Panc1 (cell line): ENCODE measurements at regions not wholly inside any gene's neighbourhood (a gene's known extent, or its start where the extent isn't known, plus 50 kb on each side); places are given as distances from the start of the nearest gene placed in this dataset.

Experiments
- ATAC-seq: fragments of 200-7000 bp; cut with Tn5 transposase; 2 replicates; pipeline ENCODE4 v1.9.1; 2020; ENCODE audit warnings: mild to moderate bottlenecking, moderate library complexity
- BruUV-seq: library from RNA; stranded (reverse); fragments of 400-500 nt; replicated peaks from 2 replicates; lab custom pipeline; 2021; lab: Mats Ljungman, UMichigan
- CTCF ChIA-PET: fragments of 300-600 bp; sonication (Branson Sonifier 250); formaldehyde crosslinking; loops from one replicate; lab custom pipeline; 2022; ENCODE audit warnings: antibody characterized with exemption; lab: Charles Lee
- POLR2A ChIA-PET: fragments of 300-600 bp; sonication (Branson Sonifier 250); formaldehyde crosslinking; loops from one replicate; lab custom pipeline; 2022; ENCODE audit warnings: antibody characterized with exemption; lab: Charles Lee
- DNase-seq: peaks from one replicate; pipeline ENCODE4 v3.0.0-alpha.2; 2010; ENCODE audit warnings: low read depth, low spot score
- H3K27ac ChIP-seq: 2 replicates; pipeline ENCODE4 v1.5.1; 2011; ENCODE audit warnings: mild to moderate bottlenecking, low read length, inconsistent platforms
- H3K27me3 ChIP-seq: fragments of 200-500 bp; sonication (Bioruptor generic); 2 replicates; pipeline ENCODE4 v1.6.0; 2014; ENCODE audit warnings: low read length, inconsistent platforms; ENCODE audit not compliant: control insufficient read depth, insufficient read depth
- H3K36me3 ChIP-seq: fragments of 200-500 bp; sonication (Bioruptor generic); 2 replicates; pipeline ENCODE4 v1.5.1; 2014; ENCODE audit warnings: inconsistent platforms, mild to moderate bottlenecking, low read length, moderate library complexity; ENCODE audit not compliant: control insufficient read depth, insufficient read depth
- H3K4me1 ChIP-seq: 2 replicates; pipeline ENCODE4 v1.5.1; 2011; ENCODE audit warnings: inconsistent platforms, mild to moderate bottlenecking, low read length, moderate library complexity; ENCODE audit not compliant: control insufficient read depth, insufficient read depth
- H3K4me3 ChIP-seq, 2 experiments: 2 replicates each; pipeline ENCODE4 v1.5.1; 2011 to 2012; ENCODE audit warnings: low read depth in 2 of 2, low read length in 2 of 2, mild to moderate bottlenecking in 2 of 2, inconsistent platforms in 1 of 2, moderate library complexity in 1 of 2
- H3K9me3 ChIP-seq: fragments of 200-500 bp; sonication (Bioruptor generic); 2 replicates; pipeline ENCODE4 v1.5.1; 2014; ENCODE audit warnings: low read depth, mild to moderate bottlenecking, inconsistent platforms, low read length, moderate library complexity; ENCODE audit not compliant: control insufficient read depth, insufficient read depth
- CTCF ChIP-seq: fragments of 450-650 bp; IDR thresholded peaks from 2 replicates; pipeline ENCODE4 v1.5.1; 2017; ENCODE audit warnings: mild to moderate bottlenecking
- POLR2AphosphoS5 ChIP-seq: IDR thresholded peaks from 2 replicates; pipeline ENCODE4 v1.6.1; 2012; ENCODE audit warnings: mild to moderate bottlenecking, low read depth, low read length, moderate library complexity
- REST ChIP-seq, 2 experiments: IDR thresholded peaks; 2 replicates each; pipeline ENCODE4 v1.6.1; 2011 to 2012; ENCODE audit warnings: low read depth in 2 of 2, control low read depth in 1 of 2, low read length in 1 of 2, mild to moderate bottlenecking in 1 of 2, moderate library complexity in 1 of 2; ENCODE audit not compliant: insufficient read depth in 1 of 2
- SIN3A ChIP-seq: IDR thresholded peaks from 2 replicates; pipeline ENCODE4 v1.6.1; 2012; ENCODE audit warnings: low read depth, mild to moderate bottlenecking, low read length, moderate library complexity, borderline replicate concordance; ENCODE audit not compliant: insufficient read depth
- TCF7L2 ChIP-seq: IDR thresholded peaks from 2 replicates; pipeline ENCODE4 v1.6.1; 2011; ENCODE audit warnings: mild to moderate bottlenecking, low read depth, low read length, inconsistent platforms
- in situ Hi-C: cut with HindIII; loops from 2 replicates; pipeline ENCODE4 v1.10.0; 2016; ENCODE audit warnings: low sequenced_read_pairs, low pct_unique_long_range_greater_than_20kb
- intact Hi-C: fragments of 100-400 bp; cut with micrococcal nuclease; formaldehyde crosslinking; loops from one replicate; pipeline ENCODE4 v1.10.0; 2022; ENCODE audit not compliant: unreplicated experiment

GRCh38 chr6:7052443-7053011 lies 55.2 kb upstream of the RREB1 start:
- ChIA-PET POLR2A (interaction anchor here (0.6 kb wide), 1 partner anchor 414 kb away, joined by 5 read pairs; no protein-coding TSS in a partner anchor), CTCF (no interaction called here)
- TF ChIP-seq CTCF (no peak), TCF7L2 (no peak)
- H3K36me3 ChIP-seq, result no peaks in the 10 kb centered on the region
- H3K4me1 ChIP-seq, result peaks cover 2% of the 10 kb centered on the region; the same call in 1 of the 2 replicates
- no peak overlapping the region for H3K27ac ChIP-seq
- no peaks in the 10 kb centered on the region for H3K9me3 ChIP-seq
- no TSS peak for BruUV-seq
- no peak for DNase-seq
- no peak for ATAC-seq
- intact Hi-C loops, result no loop called here
- peaks cover 2% of the 10 kb centered on the region; the same call in 1 of the 2 replicates for H3K27me3 ChIP-seq
- peak overlapping the region in 1 of 2 experiments; percentile 57; a peak in 2 of 4 replicates for H3K4me3 ChIP-seq
- in situ Hi-C loops, result no loop called here

GRCh38 chr6:7053125-7053774 lies 54.5 kb upstream of the RREB1 start:
- no peaks in the 10 kb centered on the region for H3K9me3 ChIP-seq
- H3K36me3 ChIP-seq, result no peaks in the 10 kb centered on the region
- TF ChIP-seq POLR2AphosphoS5, result no peak
- no peak for TF ChIP-seq TCF7L2
- no peak for TF ChIP-seq CTCF
- TF ChIP-seq SIN3A, result no peak
- no peak for TF ChIP-seq REST (IDR thresholded peaks at IDR 0.05; ENCODE audit: insufficient read depth in 1 of 2, low read depth in 2 of 2, low read length in 1 of 2)
- BruUV-seq, result no TSS peak
- H3K27ac ChIP-seq, result no peak overlapping the region
- CTCF ChIA-PET, result interaction anchor here (0.6 kb wide), 1 partner anchor 190 kb away, joined by 3 read pairs; no protein-coding TSS in a partner anchor
- DNase-seq, result no peak
- in situ Hi-C loops, result no loop called here
- no peak overlapping the region for H3K4me3 ChIP-seq
- peaks cover 2% of the 10 kb centered on the region; the same call in 1 of the 2 replicates for H3K4me1 ChIP-seq
- no peak for ATAC-seq
- peaks cover 2% of the 10 kb centered on the region; the same call in 1 of the 2 replicates for H3K27me3 ChIP-seq
- intact Hi-C loops, result no loop called here
- POLR2A ChIA-PET, result no interaction called here
